ENCODE measurements at regions not wholly inside any gene's neighbourhood (a gene's known extent, or its start where the extent isn't known, plus 50 kb on each side); places are given as distances from the start of the nearest gene placed in this dataset.

GRCh38 chr3:76811418-76811817 is 228.5 kb upstream of the ROBO2 start:
- Histone ChIP-seq H3K4me3 (no peak overlapping the region), H3K27ac (no peak overlapping the region), H3K4me1 (no peaks in the 10 kb centered on the region), H3K9me3 (no peaks in the 10 kb centered on the region), H3K27me3 (no peaks in the 10 kb centered on the region), H3K36me3 (no peaks in the 10 kb centered on the region)
- no peak for ATAC-seq
- intact Hi-C loops (cut with DNase I; ENCODE audit: low total_unique reads) = no loop called here
- in situ Hi-C loops (cut with MboI; ENCODE audit: low sequenced_read_pairs in 4 of 4) = no loop called here
- TF ChIP-seq CTCF (IDR thresholded peaks at IDR 0.05 in 4 of 5, conservative IDR thresholded peaks at IDR 0.05 in 1 of 5) = no peak
- TF ChIP-seq POLR2A (IDR thresholded peaks at IDR 0.05) = no peak
- no peak for DNase-seq

GRCh38 chr3:76812649-76813242 is 227.2 kb upstream of the ROBO2 start:
- Histone ChIP-seq H3K27ac (no peak overlapping the region), H3K36me3 (no peaks in the 10 kb centered on the region), H3K9me3 (no peaks in the 10 kb centered on the region), H3K4me3 (no peak overlapping the region), H3K4me1 (no peaks in the 10 kb centered on the region), H3K27me3 (no peaks in the 10 kb centered on the region)
- in situ Hi-C loops (cut with MboI; ENCODE audit: low sequenced_read_pairs in 4 of 4) (no loop called here), intact Hi-C loops (cut with DNase I; ENCODE audit: low total_unique reads) (no loop called here)
- TF ChIP-seq POLR2A (IDR thresholded peaks at IDR 0.05) (no peak), CTCF (IDR thresholded peaks at IDR 0.05 in 4 of 5, conservative IDR thresholded peaks at IDR 0.05 in 1 of 5) (no peak)
- ATAC-seq = no peak
- no peak for DNase-seq

GRCh38 chr3:76815561-76815960 is 224.3 kb upstream of the ROBO2 start:
- no peaks in the 10 kb centered on the region for H3K4me1 ChIP-seq
- H3K9me3 ChIP-seq = no peaks in the 10 kb centered on the region
- no peak for TF ChIP-seq POLR2A (IDR thresholded peaks at IDR 0.05)
- no peak for TF ChIP-seq CTCF (IDR thresholded peaks at IDR 0.05 in 4 of 5, conservative IDR thresholded peaks at IDR 0.05 in 1 of 5)
- H3K36me3 ChIP-seq = no peaks in the 10 kb centered on the region
- intact Hi-C loops (cut with DNase I; ENCODE audit: low total_unique reads) = no loop called here
- H3K27ac ChIP-seq = no peak overlapping the region
- no peak overlapping the region for H3K4me3 ChIP-seq
- in situ Hi-C loops (cut with MboI; ENCODE audit: low sequenced_read_pairs in 4 of 4) = no loop called here
- no peak for ATAC-seq
- DNase-seq = no peak
- no peaks in the 10 kb centered on the region for H3K27me3 ChIP-seq

- TF ChIP-seq POLR2A (IDR thresholded peaks at IDR 0.05) (no peak), CTCF (IDR thresholded peaks at IDR 0.05 in 4 of 5, conservative IDR thresholded peaks at IDR 0.05 in 1 of 5) (no peak)
- Histone ChIP-seq H3K9me3 (no peaks in the 10 kb centered on the region), H3K4me3 (no peak overlapping the region), H3K4me1 (no peaks in the 10 kb centered on the region), H3K27ac (no peak overlapping the region), H3K27me3 (no peaks in the 10 kb centered on the region), H3K36me3 (no peaks in the 10 kb centered on the region)
- ATAC-seq (no peak), DNase-seq (no peak)
- in situ Hi-C loops (cut with MboI; ENCODE audit: low sequenced_read_pairs in 4 of 4) (no loop called here), intact Hi-C loops (cut with DNase I; ENCODE audit: low total_unique reads) (no loop called here)
These were observed 219.4 kb upstream of the ROBO2 start for GRCh38 chr3:76820481-76820880.

GRCh38 chr3:76824658-76825240 is 215.2 kb upstream of the ROBO2 start:
- in situ Hi-C loops (cut with MboI; ENCODE audit: low sequenced_read_pairs in 4 of 4) = no loop called here
- Histone ChIP-seq H3K4me3 (no peak overlapping the region), H3K27ac (no peak overlapping the region), H3K36me3 (no peaks in the 10 kb centered on the region), H3K27me3 (no peaks in the 10 kb centered on the region), H3K4me1 (no peaks in the 10 kb centered on the region), H3K9me3 (no peaks in the 10 kb centered on the region)
- DNase-seq = no peak
- TF ChIP-seq CTCF (IDR thresholded peaks at IDR 0.05 in 4 of 5, conservative IDR thresholded peaks at IDR 0.05 in 1 of 5) (no peak), POLR2A (IDR thresholded peaks at IDR 0.05) (no peak)
- no peak for ATAC-seq
- intact Hi-C loops (cut with DNase I; ENCODE audit: low total_unique reads) = no loop called here
